H1 (cell line): ENCODE measurements at regions not wholly inside any gene's neighbourhood (a gene's known extent, or its start where the extent isn't known, plus 50 kb on each side); places are given as distances from the start of the nearest gene placed in this dataset.

ENCODE experiments used
- CTCF ChIA-PET: fragments of 300-600 bp; sonication (Branson Sonifier 250); formaldehyde crosslinking; loops from one replicate; lab custom pipeline; 2021; ENCODE audit not compliant: partially characterized antibody; lab: Charles Lee
- POLR2A ChIA-PET: fragments of 300-600 bp; sonication (Branson Sonifier 250); formaldehyde crosslinking; loops from one replicate; lab custom pipeline; 2021; ENCODE audit warnings: inconsistent platforms; ENCODE audit not compliant: partially characterized antibody; lab: Charles Lee
- DNase-seq, 2 experiments: peaks; one replicate each; pipeline versions ENCODE4 v3.0.0 to v3.0.0-alpha.2; 2010 to 2022; ENCODE audit warnings: low spot score in 2 of 2, low read depth in 1 of 2, mixed read lengths in 1 of 2
- FAIRE-seq: peaks from 2 replicates; lab custom pipeline; 2011; peaks lifted over from hg19 to GRCh38; lab: Jason Lieb, UNC
- H2AFZ ChIP-seq: 2 replicates; pipeline ENCODE4 v1.8.1; 2012; ENCODE audit warnings: low read length, inconsistent platforms
- H2AK5ac ChIP-seq: 2 replicates; pipeline ENCODE4 v1.6.1; 2013; ENCODE audit warnings: low read depth, low read length
- H2BK120ac ChIP-seq: replicated peaks from 2 replicates; pipeline ENCODE3; 2013; ENCODE audit warnings: low read depth, low read length, inconsistent platforms
- H2BK12ac ChIP-seq: 2 replicates; pipeline ENCODE4 v1.6.1; 2013; ENCODE audit warnings: low read depth, low read length
- H2BK15ac ChIP-seq: 2 replicates; pipeline ENCODE4 v1.6.1; 2013; ENCODE audit warnings: low read length
- H2BK20ac ChIP-seq: 2 replicates; pipeline ENCODE4 v1.6.1; 2013; ENCODE audit warnings: low read length
- H2BK5ac ChIP-seq: 2 replicates; pipeline ENCODE4 v1.6.1; 2013; ENCODE audit warnings: low read depth, low read length
- H3K14ac ChIP-seq: 2 replicates; pipeline ENCODE4 v1.6.1; 2013; ENCODE audit warnings: inconsistent platforms; ENCODE audit not compliant: insufficient read length
- H3K18ac ChIP-seq: 2 replicates; pipeline ENCODE4 v1.6.1; 2013; ENCODE audit warnings: low read length; ENCODE audit errors: extremely low read depth
- H3K23ac ChIP-seq: 2 replicates; pipeline ENCODE4 v1.6.1; 2013; ENCODE audit warnings: inconsistent platforms; ENCODE audit not compliant: insufficient read length
- H3K23me2 ChIP-seq: 2 replicates; pipeline ENCODE4 v1.6.1; 2013; ENCODE audit warnings: low read depth, low read length
- H3K27ac ChIP-seq: 2 replicates; pipeline ENCODE4 v1.6.1; 2011; ENCODE audit warnings: low read depth, low read length, inconsistent platforms
- H3K27me3 ChIP-seq, 4 experiments: replicated peaks in 1 of 4; 1 replicate in 1 of 4; 2 replicates in 3 of 4; pipeline versions ENCODE4 v1.6.1 to v1.8.1; 2011 to 2013; ENCODE audit warnings: low read length in 3 of 4, mild to moderate bottlenecking in 3 of 4, inconsistent platforms in 2 of 4, mixed read lengths in 2 of 4, moderate library complexity in 1 of 4; ENCODE audit not compliant: control insufficient read depth in 3 of 4, insufficient read depth in 3 of 4; ENCODE audit errors: extremely low read depth in 1 of 4
- H3K36me3 ChIP-seq, 4 experiments: 2 replicates each; pipeline versions ENCODE4 v1.6.1 to v1.8.1; 2011 to 2013; ENCODE audit warnings: mild to moderate bottlenecking in 4 of 4, low read length in 3 of 4, moderate library complexity in 2 of 4, control low read depth in 1 of 4, inconsistent platforms in 1 of 4; ENCODE audit not compliant: insufficient read depth in 4 of 4, control insufficient read depth in 2 of 4
- H3K4ac ChIP-seq: replicated peaks from 2 replicates; pipeline ENCODE3; 2013; ENCODE audit warnings: low read length, low read depth, mixed read lengths, inconsistent platforms; ENCODE audit not compliant: insufficient read length
- H3K4me1 ChIP-seq, 4 experiments: replicated peaks in 1 of 4; 1 replicate in 1 of 4; 2 replicates in 3 of 4; pipeline versions ENCODE4 v1.6.1 to v1.8.1; 2011 to 2013; ENCODE audit warnings: low read length in 3 of 4, inconsistent platforms in 2 of 4, mixed read lengths in 1 of 4; ENCODE audit not compliant: insufficient read depth in 4 of 4, control insufficient read depth in 3 of 4
- H3K4me2 ChIP-seq, 2 experiments: 2 replicates each; pipeline versions ENCODE4 v1.6.1 to v1.8.1; 2011 to 2013; ENCODE audit warnings: low read depth in 2 of 2, low read length in 2 of 2, control low read depth in 1 of 2, inconsistent platforms in 1 of 2, mild to moderate bottlenecking in 1 of 2; ENCODE audit not compliant: insufficient read depth in 1 of 2
- H3K4me3 ChIP-seq, 4 experiments: fragments of 200-600, 300-600 bp in 1 of 4; sonication (generic), shearing (Covaris generic), sonication (Bioruptor Twin) in 1 of 4; 2 replicates each; pipeline versions ENCODE4 v1.5.1 to v1.8.1; 2011 to 2016; ENCODE audit warnings: low read length in 4 of 4, low read depth in 3 of 4, control low read depth in 2 of 4, inconsistent platforms in 2 of 4, mild to moderate bottlenecking in 2 of 4, mixed read lengths in 1 of 4, moderate library complexity in 1 of 4; ENCODE audit not compliant: insufficient read depth in 2 of 4; ENCODE audit errors: extremely low read depth in 1 of 4
- H3K56ac ChIP-seq: replicated peaks from 2 replicates; pipeline ENCODE3; 2013; ENCODE audit warnings: low read depth, mild to moderate bottlenecking, mixed read lengths, low read length, inconsistent platforms; ENCODE audit not compliant: insufficient read length
- H3K79me1 ChIP-seq: 2 replicates; pipeline ENCODE4 v1.6.1; 2013; ENCODE audit warnings: low read depth, low read length, control low read depth
- H3K79me2 ChIP-seq, 2 experiments: 2 replicates each; pipeline versions ENCODE4 v1.6.1 to v1.8.1; 2012 to 2013; ENCODE audit warnings: low read length in 2 of 2, mild to moderate bottlenecking in 2 of 2, inconsistent platforms in 1 of 2; ENCODE audit not compliant: insufficient read depth in 2 of 2, control insufficient read depth in 1 of 2
- H3K9ac ChIP-seq, 4 experiments: replicated peaks in 1 of 4; 1 replicate in 1 of 4; 2 replicates in 3 of 4; pipeline versions ENCODE4 v1.6.1 to v1.8.1; 2011 to 2013; ENCODE audit warnings: low read depth in 3 of 4, low read length in 3 of 4, control low read depth in 2 of 4, mild to moderate bottlenecking in 2 of 4, moderate library complexity in 2 of 4, inconsistent platforms in 1 of 4; ENCODE audit errors: extremely low read depth in 1 of 4
- H3K9me3 ChIP-seq, 2 experiments: 2 replicates each; pipeline versions ENCODE4 v1.6.1 to v1.8.1; 2012 to 2013; ENCODE audit warnings: mild to moderate bottlenecking in 2 of 2, moderate library complexity in 2 of 2, control low read depth in 1 of 2, inconsistent platforms in 1 of 2, low read depth in 1 of 2, low read length in 1 of 2, mixed read lengths in 1 of 2; ENCODE audit not compliant: insufficient read depth in 2 of 2
- H4K20me1 ChIP-seq, 2 experiments: replicated peaks in 1 of 2; 2 replicates each; pipeline versions ENCODE3 to v1.8.1; 2011 to 2013; ENCODE audit warnings: inconsistent platforms in 2 of 2, low read length in 2 of 2, mild to moderate bottlenecking in 1 of 2; ENCODE audit not compliant: insufficient read depth in 2 of 2, control insufficient read depth in 1 of 2
- H4K5ac ChIP-seq: 2 replicates; pipeline ENCODE4 v1.6.1; 2013; ENCODE audit warnings: low read length, low read depth, mixed read lengths, inconsistent platforms; ENCODE audit not compliant: insufficient read length
- H4K8ac ChIP-seq: 2 replicates; pipeline ENCODE4 v1.8.0; 2013; ENCODE audit warnings: mild to moderate bottlenecking, moderate library complexity, low read length, inconsistent platforms; ENCODE audit not compliant: insufficient read depth; ENCODE audit errors: extremely low read depth
- H4K91ac ChIP-seq: replicated peaks from 2 replicates; pipeline ENCODE3; 2013; ENCODE audit warnings: low read length, mixed read lengths, inconsistent platforms; ENCODE audit not compliant: insufficient read length
- GABPA ChIP-seq: IDR thresholded peaks from 2 replicates; pipeline ENCODE4 v1.6.1; 2011; ENCODE audit warnings: mild to moderate bottlenecking, low read length, moderate library complexity, borderline replicate concordance; ENCODE audit not compliant: insufficient read depth
- KDM1A ChIP-seq: fragments of 200-600, 300-600 bp; sonication (generic); IDR thresholded peaks from 2 replicates; pipeline ENCODE4 v1.7.1; 2016; ENCODE audit warnings: mild to moderate bottlenecking, low read length, borderline replicate concordance
- MAX ChIP-seq: IDR thresholded peaks from 2 replicates; pipeline ENCODE4 v1.6.1; 2012; ENCODE audit warnings: inconsistent platforms
- SP1 ChIP-seq: IDR thresholded peaks from 2 replicates; pipeline ENCODE4 v1.6.1; 2011; ENCODE audit warnings: low read depth, low read length
- SUZ12 ChIP-seq: fragments of 200-600 bp; sonication (generic); IDR thresholded peaks from 2 replicates; pipeline ENCODE4 v1.6.1; 2012; ENCODE audit warnings: mild to moderate bottlenecking, inconsistent platforms, low read length, moderate library complexity, mixed read lengths
- TEAD4 ChIP-seq: IDR thresholded peaks from 2 replicates; pipeline ENCODE4 v1.6.1; 2012; ENCODE audit warnings: low read depth, low read length, inconsistent platforms, mixed read lengths
- WGBS, 2 experiments: shearing (Covaris generic) in 1 of 2; methylation state at CpG; one replicate each; pipeline versions ENCODE4 v1.1.6 to v1.1.7; 2013 to 2015; ENCODE audit warnings: low lambda C conversion rate in 2 of 2, mixed read lengths in 2 of 2, inconsistent platforms in 1 of 2, low coverage in 1 of 2, missing lambda C conversion rate in 1 of 2; ENCODE audit not compliant: insufficient replicate concordance in 2 of 2, insufficient coverage in 1 of 2, insufficient read length in 1 of 2; ENCODE audit errors: extremely low coverage in 1 of 2, missing lambda C conversion rate in 1 of 2; 5-methylcytosine and 5-hydroxymethylcytosine counted together
- TF ChIP-seq, protein P1 (sequence below), 3 experiments: IDR thresholded peaks; 1 replicate in 2 of 3; 2 replicates in 1 of 3; pipeline versions ENCODE4 v1.5.1 to v1.6.1; 2011; ENCODE audit warnings: low read length in 3 of 3, mild to moderate bottlenecking in 3 of 3, inconsistent platforms in 2 of 3, low read depth in 1 of 3, moderate library complexity in 1 of 3; ENCODE audit not compliant: insufficient read depth in 1 of 3; ENCODE audit errors: control extremely low read depth in 1 of 3

- TF ChIP-seq GABPA: no peak
- TF ChIP-seq SUZ12: no peak
- no peak for TF ChIP-seq KDM1A
- TF ChIP-seq, protein P1, sequence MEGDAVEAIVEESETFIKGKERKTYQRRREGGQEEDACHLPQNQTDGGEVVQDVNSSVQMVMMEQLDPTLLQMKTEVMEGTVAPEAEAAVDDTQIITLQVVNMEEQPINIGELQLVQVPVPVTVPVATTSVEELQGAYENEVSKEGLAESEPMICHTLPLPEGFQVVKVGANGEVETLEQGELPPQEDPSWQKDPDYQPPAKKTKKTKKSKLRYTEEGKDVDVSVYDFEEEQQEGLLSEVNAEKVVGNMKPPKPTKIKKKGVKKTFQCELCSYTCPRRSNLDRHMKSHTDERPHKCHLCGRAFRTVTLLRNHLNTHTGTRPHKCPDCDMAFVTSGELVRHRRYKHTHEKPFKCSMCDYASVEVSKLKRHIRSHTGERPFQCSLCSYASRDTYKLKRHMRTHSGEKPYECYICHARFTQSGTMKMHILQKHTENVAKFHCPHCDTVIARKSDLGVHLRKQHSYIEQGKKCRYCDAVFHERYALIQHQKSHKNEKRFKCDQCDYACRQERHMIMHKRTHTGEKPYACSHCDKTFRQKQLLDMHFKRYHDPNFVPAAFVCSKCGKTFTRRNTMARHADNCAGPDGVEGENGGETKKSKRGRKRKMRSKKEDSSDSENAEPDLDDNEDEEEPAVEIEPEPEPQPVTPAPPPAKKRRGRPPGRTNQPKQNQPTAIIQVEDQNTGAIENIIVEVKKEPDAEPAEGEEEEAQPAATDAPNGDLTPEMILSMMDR (IDR thresholded peaks at IDR 0.05; ENCODE audit: control extremely low read depth in 1 of 3, insufficient read depth in 1 of 3, low read depth in 1 of 3, low read length in 3 of 3): no peak
- TF ChIP-seq SP1: no peak
- no peak for TF ChIP-seq MAX
- no peak for TF ChIP-seq TEAD4
- TF ChIP-seq, all 59 proteins: peak for 0
- Histone ChIP-seq H2AFZ (no peak overlapping the region; the same call in 1 of the 2 replicates), H3K9ac (no peak overlapping the region), H3K4me2 (no peak overlapping the region), H4K8ac (no peak overlapping the region), H2BK15ac (no peak overlapping the region), H3K56ac (no peak overlapping the region), H2BK12ac (no peak overlapping the region), H2BK5ac (no peak overlapping the region), H2BK120ac (no peak overlapping the region), H3K23ac (no peak overlapping the region), H3K4me1 (no peaks in the 10 kb centered on the region), H3K14ac (no peak overlapping the region), H2BK20ac (no peak overlapping the region), H3K18ac (no peak overlapping the region), H3K9me3 (no peaks in the 10 kb centered on the region), H4K20me1 (no peaks in the 10 kb centered on the region), H3K27me3 (no peaks in the 10 kb centered on the region), H3K4ac (no peak overlapping the region), H4K5ac (no peak overlapping the region), H3K27ac (no peak overlapping the region), H3K4me3 (no peak overlapping the region), H2AK5ac (no peak overlapping the region), H3K23me2 (no peaks in the 10 kb centered on the region), H3K79me2 (no peaks in the 10 kb centered on the region), H4K91ac (no peak overlapping the region), H3K36me3 (no peaks in the 10 kb centered on the region), H3K79me1 (no peaks in the 10 kb centered on the region)
- CTCF ChIA-PET: no interaction called here
- DNase-seq (no peak), FAIRE-seq (no peak)
- 72% methylated on average over 3 of the region's 3 CpGs; no CpG with 5 or more reads in 1 of the 2 experiments for WGBS, 2 experiments
- POLR2A ChIA-PET: no interaction called here
These were observed 98.1 kb downstream of the CCDC71L start for GRCh38 chr7:106562711-106563366.
